ENCODE measurements at regions not wholly inside any gene's neighbourhood (a gene's known extent, or its start where the extent isn't known, plus 50 kb on each side); places are given as distances from the start of the nearest gene placed in this dataset.

- Histone ChIP-seq H3K27me3 (ENCODE audit: control insufficient read depth, extremely low read depth, insufficient read depth, low read length) (no peaks in the 10 kb centered on the region), H3K4me2 (ENCODE audit: control insufficient read depth, extremely low read depth, insufficient read depth, low read depth, low read length) (no peak overlapping the region), H3K79me2 (ENCODE audit: control insufficient read depth, insufficient read depth, low read length) (no peaks in the 10 kb centered on the region), H3K9ac (ENCODE audit: control insufficient read depth, extremely low read depth, insufficient read depth, low read length) (no peak overlapping the region), H3K4me1 (ENCODE audit: control insufficient read depth, extremely low read depth, insufficient read depth, low read length) (no peaks in the 10 kb centered on the region), H3K4me3 (ENCODE audit: control insufficient read depth in 2 of 3, extremely low read depth in 1 of 3, insufficient read depth in 2 of 3, low read depth in 1 of 3, low read length in 3 of 3) (no peak overlapping the region), H3K27ac (ENCODE audit: control insufficient read depth, insufficient read depth, low read length) (no peak overlapping the region), H3K9me3 (ENCODE audit: control insufficient read depth, low read depth, low read length) (no peaks in the 10 kb centered on the region), H3K9me1 (ENCODE audit: control insufficient read depth, extremely low read depth, insufficient read depth, low read length) (no peaks in the 10 kb centered on the region), H4K20me1 (ENCODE audit: control insufficient read depth, extremely low read depth, insufficient read depth, low read length) (no peaks in the 10 kb centered on the region), H3K36me3 (ENCODE audit: control insufficient read depth in 2 of 2, extremely low read depth in 1 of 2, insufficient read depth in 2 of 2, low read length in 2 of 2) (no peaks in the 10 kb centered on the region), H2AFZ (ENCODE audit: control insufficient read depth, low read length) (no peak overlapping the region)
- DNase-seq (ENCODE audit: low read depth, low spot score) (no peak), FAIRE-seq (no peak)
- dilution Hi-C loops (cut with MboI; ENCODE audit: extremely low pct_ligation_motif_present, low sequenced_read_pairs), result no loop called here
- TF ChIP-seq, protein P1, sequence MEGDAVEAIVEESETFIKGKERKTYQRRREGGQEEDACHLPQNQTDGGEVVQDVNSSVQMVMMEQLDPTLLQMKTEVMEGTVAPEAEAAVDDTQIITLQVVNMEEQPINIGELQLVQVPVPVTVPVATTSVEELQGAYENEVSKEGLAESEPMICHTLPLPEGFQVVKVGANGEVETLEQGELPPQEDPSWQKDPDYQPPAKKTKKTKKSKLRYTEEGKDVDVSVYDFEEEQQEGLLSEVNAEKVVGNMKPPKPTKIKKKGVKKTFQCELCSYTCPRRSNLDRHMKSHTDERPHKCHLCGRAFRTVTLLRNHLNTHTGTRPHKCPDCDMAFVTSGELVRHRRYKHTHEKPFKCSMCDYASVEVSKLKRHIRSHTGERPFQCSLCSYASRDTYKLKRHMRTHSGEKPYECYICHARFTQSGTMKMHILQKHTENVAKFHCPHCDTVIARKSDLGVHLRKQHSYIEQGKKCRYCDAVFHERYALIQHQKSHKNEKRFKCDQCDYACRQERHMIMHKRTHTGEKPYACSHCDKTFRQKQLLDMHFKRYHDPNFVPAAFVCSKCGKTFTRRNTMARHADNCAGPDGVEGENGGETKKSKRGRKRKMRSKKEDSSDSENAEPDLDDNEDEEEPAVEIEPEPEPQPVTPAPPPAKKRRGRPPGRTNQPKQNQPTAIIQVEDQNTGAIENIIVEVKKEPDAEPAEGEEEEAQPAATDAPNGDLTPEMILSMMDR (optimal IDR thresholded peaks at IDR 0.05 in 1 of 3, IDR thresholded peaks at IDR 0.05 in 1 of 3, conservative IDR thresholded peaks at IDR 0.05 in 1 of 3; ENCODE audit: extremely low read depth in 1 of 3, insufficient read depth in 2 of 3, low read length in 3 of 3), result no peak
- no peak for TF ChIP-seq EZH2 (IDR thresholded peaks at IDR 0.05; ENCODE audit: low read length)
These were observed 397.5 kb upstream of the PRKX start for GRCh38 chrX:4110964-4111363.

DNA sequence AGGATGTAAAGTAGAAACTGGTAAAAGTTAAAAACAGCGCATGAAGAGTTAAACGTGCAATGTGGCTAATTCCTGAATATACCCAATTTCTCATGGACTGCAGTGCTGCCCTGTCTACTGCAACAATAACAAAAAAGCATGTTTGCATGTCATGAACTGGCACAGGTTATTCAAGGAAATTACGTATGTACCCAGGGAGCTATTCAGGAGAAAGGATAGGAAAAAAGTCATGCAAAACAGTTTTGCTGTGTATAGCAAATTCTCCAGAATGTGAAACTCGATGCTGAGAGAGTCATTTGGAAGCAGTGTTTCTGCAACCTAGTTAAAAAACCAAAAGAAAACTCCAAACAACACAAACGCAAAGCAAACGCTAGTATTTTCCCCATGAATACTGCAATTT is 381.5 kb upstream of the PRKX start:
- TF ChIP-seq EZH2 (IDR thresholded peaks at IDR 0.05; ENCODE audit: low read length), result no peak
- TF ChIP-seq, protein P1 (optimal IDR thresholded peaks at IDR 0.05 in 1 of 3, IDR thresholded peaks at IDR 0.05 in 1 of 3, conservative IDR thresholded peaks at IDR 0.05 in 1 of 3; ENCODE audit: extremely low read depth in 1 of 3, insufficient read depth in 2 of 3, low read length in 3 of 3), result no peak
- Histone ChIP-seq H3K4me3 (ENCODE audit: control insufficient read depth in 2 of 3, extremely low read depth in 1 of 3, insufficient read depth in 2 of 3, low read depth in 1 of 3, low read length in 3 of 3) (no peak overlapping the region), H3K4me2 (ENCODE audit: control insufficient read depth, extremely low read depth, insufficient read depth, low read depth, low read length) (no peak overlapping the region), H3K9me3 (ENCODE audit: control insufficient read depth, low read depth, low read length) (no peaks in the 10 kb centered on the region), H3K9me1 (ENCODE audit: control insufficient read depth, extremely low read depth, insufficient read depth, low read length) (no peaks in the 10 kb centered on the region), H2AFZ (ENCODE audit: control insufficient read depth, low read length) (no peak overlapping the region), H3K27me3 (ENCODE audit: control insufficient read depth, extremely low read depth, insufficient read depth, low read length) (no peaks in the 10 kb centered on the region), H3K79me2 (ENCODE audit: control insufficient read depth, insufficient read depth, low read length) (no peaks in the 10 kb centered on the region), H3K27ac (ENCODE audit: control insufficient read depth, insufficient read depth, low read length) (no peak overlapping the region), H3K36me3 (ENCODE audit: control insufficient read depth in 2 of 2, extremely low read depth in 1 of 2, insufficient read depth in 2 of 2, low read length in 2 of 2) (no peaks in the 10 kb centered on the region), H4K20me1 (ENCODE audit: control insufficient read depth, extremely low read depth, insufficient read depth, low read length) (no peaks in the 10 kb centered on the region), H3K9ac (ENCODE audit: control insufficient read depth, extremely low read depth, insufficient read depth, low read length) (no peak overlapping the region), H3K4me1 (ENCODE audit: control insufficient read depth, extremely low read depth, insufficient read depth, low read length) (no peaks in the 10 kb centered on the region)
- DNase-seq (ENCODE audit: low read depth, low spot score), result no peak
- dilution Hi-C loops (cut with MboI; ENCODE audit: extremely low pct_ligation_motif_present, low sequenced_read_pairs), result no loop called here
- no peak for FAIRE-seq
